ENCODE measurements at regions not wholly inside any gene's neighbourhood (a gene's known extent, or its start where the extent isn't known, plus 50 kb on each side); places are given as distances from the start of the nearest gene placed in this dataset.

- Histone ChIP-seq H3K36me3 (ENCODE audit: low read depth, missing control alignments) (no peaks in the 10 kb centered on the region), H3K27ac (no peak overlapping the region), H3K4me3 (no peak overlapping the region), H3K27me3 (no peaks in the 10 kb centered on the region), H3K9me3 (no peaks in the 10 kb centered on the region), H3K4me1 (no peaks in the 10 kb centered on the region)
- no peak for DNase-seq
- WGBS, 2 donors: 86 to 98% methylated on average over 1 of the region's 1 CpG
- intact Hi-C loops (cut with DNase I; ENCODE audit: low total_unique reads): no loop called here
- TF ChIP-seq POLR2A (IDR thresholded peaks at IDR 0.05) (no peak), CTCF (IDR thresholded peaks at IDR 0.05) (no peak)
Observed at GRCh38 chr3:31449318-31449717, 83.4 kb upstream of the STT3B start.

- no peak for DNase-seq
- H3K27ac ChIP-seq: no peak overlapping the region
- no peak for TF ChIP-seq POLR2A (IDR thresholded peaks at IDR 0.05)
- TF ChIP-seq CTCF (IDR thresholded peaks at IDR 0.05): no peak
- intact Hi-C loops (cut with DNase I; ENCODE audit: low total_unique reads): no loop called here
- H3K9me3 ChIP-seq: no peaks in the 10 kb centered on the region
- no peaks in the 10 kb centered on the region for H3K4me1 ChIP-seq
- H3K36me3 ChIP-seq (ENCODE audit: low read depth, missing control alignments): no peaks in the 10 kb centered on the region
- no peak overlapping the region for H3K4me3 ChIP-seq
- no peaks in the 10 kb centered on the region for H3K27me3 ChIP-seq
Observed at GRCh38 chr3:31450345-31450744, 82.4 kb upstream of the STT3B start.

- DNase-seq: no peak
- Histone ChIP-seq H3K27me3 (no peaks in the 10 kb centered on the region), H3K27ac (no peak overlapping the region), H3K4me3 (no peak overlapping the region), H3K9me3 (no peaks in the 10 kb centered on the region), H3K36me3 (ENCODE audit: low read depth, missing control alignments) (no peaks in the 10 kb centered on the region), H3K4me1 (no peaks in the 10 kb centered on the region)
- TF ChIP-seq POLR2A (IDR thresholded peaks at IDR 0.05): no peak
- TF ChIP-seq CTCF (IDR thresholded peaks at IDR 0.05): no peak
- 57 to 74% methylated on average over 24 of the region's 24 CpGs for WGBS, 2 donors
- intact Hi-C loops (cut with DNase I; ENCODE audit: low total_unique reads): no loop called here
Observed at GRCh38 chr3:31452495-31453106, 80.1 kb upstream of the STT3B start.

GRCh38 chr3:31453430-31453829, 79.3 kb upstream of the STT3B start:
- no peak overlapping the region for H3K4me3 ChIP-seq
- WGBS, 2 donors: 67 to 75% methylated on average over 7 to 8 of the region's 8 CpGs
- no peaks in the 10 kb centered on the region for H3K4me1 ChIP-seq
- no peak overlapping the region for H3K27ac ChIP-seq
- no peaks in the 10 kb centered on the region for H3K27me3 ChIP-seq
- TF ChIP-seq CTCF (IDR thresholded peaks at IDR 0.05): no peak
- TF ChIP-seq POLR2A (IDR thresholded peaks at IDR 0.05): no peak
- no peak for DNase-seq
- intact Hi-C loops (cut with DNase I; ENCODE audit: low total_unique reads): no loop called here
- H3K9me3 ChIP-seq: no peaks in the 10 kb centered on the region
- no peaks in the 10 kb centered on the region for H3K36me3 ChIP-seq (ENCODE audit: low read depth, missing control alignments)

GRCh38 chr3:31455524-31455923, 77.2 kb upstream of the STT3B start:
- TF ChIP-seq POLR2A (IDR thresholded peaks at IDR 0.05) (no peak), CTCF (IDR thresholded peaks at IDR 0.05) (no peak)
- Histone ChIP-seq H3K9me3 (no peaks in the 10 kb centered on the region), H3K27ac (no peak overlapping the region), H3K27me3 (no peaks in the 10 kb centered on the region), H3K36me3 (ENCODE audit: low read depth, missing control alignments) (no peaks in the 10 kb centered on the region), H3K4me1 (no peaks in the 10 kb centered on the region), H3K4me3 (no peak overlapping the region)
- no peak for DNase-seq
- intact Hi-C loops (cut with DNase I; ENCODE audit: low total_unique reads): no loop called here
- 76 to 85% methylated on average over 5 of the region's 5 CpGs for WGBS, 2 donors
